Endothelial cell of umbilical vein (primary cell): ENCODE measurements at regions not wholly inside any gene's neighbourhood (a gene's known extent, or its start where the extent isn't known, plus 50 kb on each side); places are given as distances from the start of the nearest gene placed in this dataset.
"Not testable (repeated sequence)": the region's sequence is repeated elsewhere in the genome, so short reads cannot be mapped to it uniquely, and the experiment has no call there.

ENCODE experiments used
- BruUV-seq: library from RNA; stranded (reverse); fragments of 400-500 nt; replicated peaks from 2 replicates; lab custom pipeline; 2021; lab: Mats Ljungman, UMichigan
- CTCF ChIA-PET: fragments of 300-600, 350-600 bp; sonication (Branson Sonifier 250); formaldehyde crosslinking; loops from one replicate; lab custom pipeline; 2021; ENCODE audit warnings: antibody characterized with exemption, inconsistent platforms; lab: Charles Lee
- POLR2A ChIA-PET: fragments of 300-600, 350-600 bp; sonication (Branson Sonifier 250); formaldehyde crosslinking; loops from one replicate; lab custom pipeline; 2021; ENCODE audit warnings: antibody characterized with exemption, inconsistent platforms; lab: Charles Lee
- DNase-seq: peaks from one replicate; pipeline ENCODE4 v3.0.0-alpha.2; 2011; ENCODE audit warnings: low read depth, low spot score
- FAIRE-seq: peaks from 2 replicates; lab custom pipeline; 2011; peaks lifted over from hg19 to GRCh38; lab: Jason Lieb, UNC
- H2AFZ ChIP-seq: 2 replicates; pipeline ENCODE4 v1.6.0; 2012; ENCODE audit warnings: low read depth, low read length, control low read depth, inconsistent platforms
- H3K27ac ChIP-seq: 2 replicates; pipeline ENCODE4 v1.5.1; 2011; ENCODE audit warnings: low read depth, mild to moderate bottlenecking, control low read depth, low read length, moderate library complexity; ENCODE audit not compliant: insufficient read depth
- H3K27me3 ChIP-seq, 2 experiments: 2 replicates each; pipeline versions ENCODE4 v1.6.0 to v1.6.1; 2011; ENCODE audit warnings: low read length in 2 of 2, mixed read lengths in 1 of 2; ENCODE audit not compliant: control insufficient read depth in 2 of 2, insufficient read depth in 2 of 2
- H3K36me3 ChIP-seq, 2 experiments: 2 replicates in 1 of 2; 3 replicates in 1 of 2; pipeline ENCODE4 v1.5.1; 2011; ENCODE audit warnings: low read length in 2 of 2, mild to moderate bottlenecking in 1 of 2, moderate library complexity in 1 of 2; ENCODE audit not compliant: control insufficient read depth in 2 of 2, insufficient read depth in 2 of 2; ENCODE audit errors: extremely low read depth in 1 of 2
- H3K4me1 ChIP-seq: 3 replicates; pipeline ENCODE4 v1.5.1; 2011; ENCODE audit warnings: mild to moderate bottlenecking, low read length; ENCODE audit not compliant: control insufficient read depth, insufficient read depth; ENCODE audit errors: extremely low read depth
- H3K4me2 ChIP-seq: 2 replicates; pipeline ENCODE4 v1.6.1; 2011; ENCODE audit warnings: low read length, control low read depth, mixed read lengths; ENCODE audit not compliant: insufficient read depth
- H3K4me3 ChIP-seq, 3 experiments: fragments of 200-600 bp in 1 of 3; sonication (generic), shearing (Covaris generic) in 1 of 3; replicated peaks in 1 of 3; 2 replicates each; pipeline ENCODE4 v1.5.1; 2011 to 2016; ENCODE audit warnings: control low read depth in 3 of 3, low read length in 3 of 3, mild to moderate bottlenecking in 2 of 3, inconsistent platforms in 1 of 3, low read depth in 1 of 3, moderate library complexity in 1 of 3; ENCODE audit not compliant: insufficient read depth in 1 of 3
- H3K79me2 ChIP-seq: 2 replicates; pipeline ENCODE4 v1.6.0; 2012; ENCODE audit warnings: low read length, inconsistent platforms; ENCODE audit not compliant: control insufficient read depth, insufficient read depth
- H3K9ac ChIP-seq: replicated peaks from 2 replicates; pipeline ENCODE3; 2011; ENCODE audit warnings: low read length, control low read depth; ENCODE audit not compliant: insufficient read depth; ENCODE audit errors: extremely low read depth
- H3K9me1 ChIP-seq: replicated peaks from 3 replicates; pipeline ENCODE4 v1.6.0; 2011; ENCODE audit warnings: mild to moderate bottlenecking, low read length; ENCODE audit not compliant: control insufficient read depth, insufficient read depth; ENCODE audit errors: extremely low read depth
- H3K9me3 ChIP-seq: replicated peaks from 2 replicates; pipeline ENCODE4 v1.5.1; 2012; ENCODE audit warnings: low read length, inconsistent platforms; ENCODE audit not compliant: control insufficient read depth, insufficient read depth
- H4K20me1 ChIP-seq: replicated peaks from 2 replicates; pipeline ENCODE3; 2011; ENCODE audit warnings: mild to moderate bottlenecking, low read length; ENCODE audit not compliant: control insufficient read depth, insufficient read depth; ENCODE audit errors: extremely low read depth
- CTCF ChIP-seq, 2 donors: IDR thresholded peaks; 1 replicate in 1 of 2; 2 replicates in 1 of 2; pipeline ENCODE4 v1.5.1; 2011; ENCODE audit warnings: low read length in 2 of 2, mild to moderate bottlenecking in 2 of 2, moderate library complexity in 2 of 2, control low read depth in 1 of 2, inconsistent platforms in 1 of 2, low read depth in 1 of 2; ENCODE audit not compliant: insufficient read depth in 1 of 2; ENCODE audit errors: extremely low read depth in 1 of 2
- EZH2 ChIP-seq: IDR thresholded peaks from 2 replicates; pipeline ENCODE4 v1.6.1; 2012; ENCODE audit warnings: borderline replicate concordance, low read depth, mild to moderate bottlenecking, moderate library complexity, low read length, inconsistent platforms; ENCODE audit not compliant: severe bottlenecking
- FOS ChIP-seq: IDR thresholded peaks from 2 replicates; pipeline ENCODE4 v1.6.1; 2011; ENCODE audit warnings: mild to moderate bottlenecking, low read length, moderate library complexity, borderline replicate concordance; ENCODE audit not compliant: insufficient read depth
- GATA2 ChIP-seq: IDR thresholded peaks from 2 replicates; pipeline ENCODE4 v1.7.0; 2011; ENCODE audit warnings: low read depth, mild to moderate bottlenecking, moderate library complexity, mixed read lengths, low read length; ENCODE audit not compliant: insufficient read length, insufficient read depth
- JUN ChIP-seq: IDR thresholded peaks from 2 replicates; pipeline ENCODE4 v1.6.1; 2011; ENCODE audit warnings: borderline replicate concordance, low read depth; ENCODE audit not compliant: insufficient read length, insufficient read depth
- MYC ChIP-seq: IDR thresholded peaks from one replicate; pipeline ENCODE4 v1.6.1; 2011; ENCODE audit warnings: mild to moderate bottlenecking, low read depth, low read length
- POLR2A ChIP-seq: IDR thresholded peaks from 2 replicates; pipeline ENCODE4 v1.6.1; 2012; ENCODE audit warnings: low read depth, mild to moderate bottlenecking, control low read depth, low read length
- POLR2AphosphoS5 ChIP-seq: IDR thresholded peaks from 2 replicates; pipeline ENCODE4 v1.6.1; 2012; ENCODE audit warnings: low read depth, mild to moderate bottlenecking, control low read depth, low read length, moderate library complexity; ENCODE audit not compliant: insufficient read depth
- dilution Hi-C: fragments of 300-500 bp; cut with MboI; formaldehyde crosslinking; loops from one replicate; pipeline ENCODE4 v1.15.0; 2019; ENCODE audit warnings: low sequenced_read_pairs; ENCODE audit not compliant: extremely low pct_ligation_motif_present
- intact Hi-C: fragments of 100-400 bp; cut with micrococcal nuclease; formaldehyde crosslinking; loops from one replicate; pipeline ENCODE4 v1.10.0; 2022
- TF ChIP-seq, protein P1 (sequence below): IDR thresholded peaks from 2 replicates; pipeline ENCODE4 v1.6.1; 2011; ENCODE audit not compliant: insufficient read depth, insufficient read length

DNA sequence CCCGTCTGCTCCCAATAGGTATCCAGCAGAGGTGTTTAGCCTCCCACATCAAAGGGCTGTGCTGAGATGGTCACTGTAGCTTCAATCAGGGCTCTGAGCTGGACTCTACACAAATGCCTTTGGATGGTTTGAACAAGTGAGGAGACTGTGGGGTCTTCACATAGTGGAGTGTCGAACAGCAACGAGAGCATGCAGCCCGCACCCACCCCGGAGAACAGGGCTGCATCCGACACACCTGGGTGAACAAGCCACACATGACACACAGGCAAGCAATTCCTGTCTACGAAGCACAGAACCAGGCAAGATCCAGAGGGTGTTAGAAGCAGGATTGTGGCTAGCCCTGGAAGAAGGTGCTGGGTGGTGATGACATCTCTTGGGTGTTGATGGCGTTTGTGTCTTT, 58.0 kb upstream of the FGF3 start:
- Histone ChIP-seq H3K9me1 (no peaks in the 10 kb centered on the region), H3K79me2 (no peaks in the 10 kb centered on the region), H3K4me3 (no peak overlapping the region), H3K4me2 (no peak overlapping the region), H3K27ac (no peak overlapping the region), H3K9me3 (no peaks in the 10 kb centered on the region), H3K9ac (no peak overlapping the region), H3K27me3 (peaks cover 0 to 2% of the 10 kb centered on the region in 2 experiments), H4K20me1 (no peaks in the 10 kb centered on the region), H2AFZ (no peak overlapping the region), H3K36me3 (no peaks in the 10 kb centered on the region), H3K4me1 (no peaks in the 10 kb centered on the region)
- no TSS peak for BruUV-seq
- intact Hi-C loops, result no loop called here
- DNase-seq (no peak), FAIRE-seq (no peak)
- POLR2A ChIA-PET, result interaction anchor here (0.7 kb wide), 1 partner anchor 20 kb away, joined by 4 read pairs; no protein-coding TSS in a partner anchor
- TF ChIP-seq POLR2AphosphoS5 (no peak), CTCF (IDR thresholded peaks at IDR 0.05; ENCODE audit: extremely low read depth in 1 of 2, insufficient read depth in 1 of 2, low read depth in 1 of 2, low read length in 2 of 2) (no peak), FOS (no peak), POLR2A (no peak), GATA2 (no peak), MYC (no peak), EZH2 (no peak), JUN (no peak)
- TF ChIP-seq, protein P1, sequence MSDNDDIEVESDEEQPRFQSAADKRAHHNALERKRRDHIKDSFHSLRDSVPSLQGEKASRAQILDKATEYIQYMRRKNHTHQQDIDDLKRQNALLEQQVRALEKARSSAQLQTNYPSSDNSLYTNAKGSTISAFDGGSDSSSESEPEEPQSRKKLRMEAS, result no peak
- CTCF ChIA-PET, result no interaction called here
- dilution Hi-C loops, result no loop called here

DNA sequence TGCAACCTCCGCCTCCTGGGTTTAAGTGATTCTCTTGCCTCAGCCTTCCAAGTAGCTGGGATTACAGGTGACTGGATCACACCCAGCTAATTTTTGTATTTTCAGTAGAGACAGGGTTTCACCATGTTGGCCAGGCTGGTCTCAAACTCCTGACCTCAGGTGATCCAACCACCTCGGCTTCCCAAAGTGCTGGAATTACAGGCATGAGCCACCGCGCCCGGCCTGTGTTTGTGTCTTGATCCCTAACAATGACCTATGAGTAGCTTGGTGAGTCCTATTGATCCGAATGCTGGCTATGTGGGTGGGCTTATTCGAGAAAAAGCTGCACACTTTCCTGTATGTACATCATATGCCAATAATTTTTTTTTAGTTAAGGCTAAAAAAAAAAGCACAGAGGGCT, 58.5 kb upstream of the FGF3 start:
- H4K20me1 ChIP-seq, H3K4me3 ChIP-seq, H3K79me2 ChIP-seq, BruUV-seq, H3K27me3 ChIP-seq, intact Hi-C loops, H3K9ac ChIP-seq, H3K4me1 ChIP-seq, H3K36me3 ChIP-seq, H3K4me2 ChIP-seq, CTCF ChIA-PET, H2AFZ ChIP-seq, DNase-seq, dilution Hi-C loops, H3K9me1 ChIP-seq, H3K9me3 ChIP-seq, H3K27ac ChIP-seq, FAIRE-seq: not testable (repeated sequence)
- POLR2A ChIA-PET, result interaction anchor here (0.7 kb wide), 1 partner anchor 19 kb away, joined by 4 read pairs; no protein-coding TSS in a partner anchor
